GM21717 (cell line): ENCODE measurements at regions not wholly inside any gene's neighbourhood (a gene's known extent, or its start where the extent isn't known, plus 50 kb on each side); places are given as distances from the start of the nearest gene placed in this dataset.
"Not testable (repeated sequence)": the region's sequence is repeated elsewhere in the genome, so short reads cannot be mapped to it uniquely, and the experiment has no call there.

Experiments
- ATAC-seq: cut with Tn5 transposase; IDR thresholded peaks from one replicate; pipeline ENCODE4 v1.9.1; 2021; ENCODE audit warnings: mild to moderate bottlenecking, moderate library complexity; ENCODE audit not compliant: unreplicated experiment

GRCh38 chr10:120187168-120187567, 269.9 kb upstream of the PLPP4 start:
- not testable (repeated sequence) for ATAC-seq

DNA sequence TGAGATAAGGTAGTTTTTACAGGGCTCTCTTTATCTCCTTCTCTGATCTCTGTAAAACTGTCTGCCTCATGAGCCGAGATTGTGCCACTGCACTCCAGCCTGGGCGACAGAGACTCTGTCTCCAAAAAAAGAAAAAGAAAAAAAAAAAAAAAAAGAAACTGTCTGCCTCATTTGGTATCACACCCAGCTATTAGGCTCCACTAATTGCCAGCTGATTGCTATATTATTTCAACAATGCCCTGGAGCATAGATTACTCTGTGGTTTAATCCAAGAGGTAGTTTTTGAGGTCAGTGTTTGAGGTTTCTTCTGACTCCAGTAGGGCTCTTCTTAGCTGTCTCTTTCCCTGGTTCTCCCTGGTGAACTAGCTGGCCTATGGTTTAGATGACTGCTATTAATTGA, 268.1 kb upstream of the PLPP4 start:
- ATAC-seq = no peak

DNA sequence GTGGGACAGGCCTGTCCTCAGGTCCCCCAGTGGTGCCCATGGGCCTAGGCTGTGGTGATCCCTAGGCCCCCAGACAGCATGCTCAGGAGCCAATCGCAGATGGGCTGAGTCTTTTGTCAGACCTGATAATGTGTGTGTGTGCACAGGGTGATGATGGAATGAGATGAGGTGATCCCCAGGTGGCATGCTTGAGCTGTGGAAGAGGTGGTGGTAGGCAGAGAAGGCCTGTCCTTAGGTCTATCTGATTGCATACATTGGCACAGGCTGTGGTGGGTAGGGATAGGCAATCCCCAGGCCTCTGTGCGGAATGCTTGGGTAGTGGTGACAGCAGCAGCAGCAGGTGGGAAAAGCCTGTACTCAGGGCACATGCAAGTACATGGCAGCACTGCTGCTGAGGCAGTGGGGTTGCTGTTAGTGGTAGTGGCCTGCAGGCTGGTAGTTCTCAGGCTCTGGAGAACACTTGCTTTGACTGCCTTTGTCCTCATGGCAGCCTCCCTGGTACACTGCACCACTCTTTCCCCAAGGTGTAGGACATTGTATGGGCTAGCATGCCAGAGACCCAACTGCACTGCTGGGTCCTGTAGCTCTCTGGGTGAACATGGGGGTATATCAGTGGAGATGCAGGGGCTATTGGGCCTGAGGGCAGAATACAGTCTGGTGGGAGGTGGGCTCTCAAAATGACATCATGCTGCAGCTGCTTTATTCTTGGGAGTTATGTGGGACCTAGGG, 260.9 kb upstream of the PLPP4 start:
- ATAC-seq = no peak

GRCh38 chr10:120204877-120205276, 252.2 kb upstream of the PLPP4 start:
- ATAC-seq = no peak

GRCh38 chr10:120205368-120206018, 251.5 kb upstream of the PLPP4 start:
- ATAC-seq = no peak

- no peak for ATAC-seq
Measured at GRCh38 chr10:120208488-120208887, 248.5 kb upstream of the PLPP4 start.

- ATAC-seq = no peak
Measured at GRCh38 chr10:120209124-120209762, 247.8 kb upstream of the PLPP4 start.

- ATAC-seq = no peak
Measured at GRCh38 chr10:120212275-120212674, 244.8 kb upstream of the PLPP4 start.

GRCh38 chr10:120213283-120213682, 243.7 kb upstream of the PLPP4 start:
- ATAC-seq = not testable (repeated sequence)

DNA sequence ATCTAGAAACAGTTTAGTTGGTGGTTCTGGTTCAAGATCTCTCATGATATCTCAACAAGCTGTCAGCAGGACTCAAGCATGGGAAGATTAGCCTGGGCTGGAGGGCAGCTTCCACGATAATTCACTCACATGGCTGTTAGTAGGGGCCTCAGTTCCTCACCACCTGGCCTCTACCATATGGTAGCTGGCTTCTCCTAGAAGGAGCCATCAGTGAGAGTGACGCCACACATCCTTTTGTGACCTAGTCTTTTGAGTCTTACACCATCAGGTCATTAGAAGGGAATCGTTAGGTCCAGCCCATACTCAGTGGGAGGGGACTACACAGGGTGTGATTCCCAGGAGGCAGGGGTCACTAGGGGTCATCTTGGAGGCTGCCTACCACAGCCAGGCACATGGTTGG, 239.3 kb upstream of the PLPP4 start:
- ATAC-seq = no peak

GRCh38 chr10:120221873-120222485, 235.0 kb upstream of the PLPP4 start:
- no peak for ATAC-seq

- no peak for ATAC-seq
Measured at GRCh38 chr10:120229641-120230040, 227.4 kb upstream of the PLPP4 start.

- not testable (repeated sequence) for ATAC-seq
Measured at GRCh38 chr10:120239695-120240094, 217.3 kb upstream of the PLPP4 start.

DNA sequence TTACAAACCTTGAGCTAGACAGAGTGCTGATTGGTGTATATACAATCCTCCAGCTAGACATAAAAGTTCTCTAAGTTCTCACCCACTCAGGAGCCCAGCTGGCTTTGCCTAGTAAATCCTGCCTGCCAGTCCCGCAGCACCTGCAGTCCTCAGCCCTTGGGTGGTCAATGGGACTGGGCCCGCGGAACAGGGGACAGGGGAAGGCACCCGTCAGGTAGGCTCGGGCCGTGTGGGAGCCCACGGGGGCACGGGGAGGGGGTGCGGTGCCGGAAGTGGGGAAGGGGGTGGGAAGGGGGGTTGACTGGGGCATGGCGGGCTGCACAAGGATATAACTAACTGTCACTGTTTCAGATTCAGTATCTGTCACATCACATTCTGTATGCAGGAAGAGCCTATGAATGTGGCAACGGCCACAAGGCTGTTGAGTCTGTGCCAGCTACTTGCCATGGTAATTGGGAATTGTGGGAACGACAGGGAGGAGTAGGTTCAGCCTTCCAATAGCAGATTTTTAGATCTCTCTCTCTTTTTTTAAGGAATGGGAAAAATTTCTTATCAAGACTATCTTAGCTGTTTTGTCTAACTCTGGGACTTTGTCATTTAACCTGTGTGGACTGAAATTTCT, 205.1 kb upstream of the PLPP4 start:
- ATAC-seq = no peak

DNA sequence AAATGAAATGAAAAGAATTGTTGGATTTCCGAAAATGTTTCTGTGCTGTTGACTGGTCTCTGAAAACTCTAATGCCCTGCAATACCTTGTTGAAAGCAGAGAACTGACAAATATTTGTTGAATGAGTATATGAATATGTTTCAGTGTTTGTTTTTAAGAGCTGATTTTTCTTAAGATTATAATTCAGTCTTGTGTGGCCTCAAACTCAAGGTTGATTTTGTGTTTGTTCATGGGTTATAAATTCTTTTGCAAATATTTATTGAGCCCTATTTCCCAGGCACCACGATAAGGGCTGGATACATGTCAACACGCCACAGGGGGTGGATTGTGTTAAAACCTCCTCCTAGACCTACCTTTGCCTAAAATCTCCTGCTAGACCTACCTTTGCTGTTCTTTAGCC, 203.9 kb upstream of the PLPP4 start:
- no peak for ATAC-seq

GRCh38 chr10:120260456-120260855, 196.6 kb upstream of the PLPP4 start:
- ATAC-seq = no peak

GRCh38 chr10:120262857-120263547, 194.0 kb upstream of the PLPP4 start:
- peak; percentile 56 for ATAC-seq

GRCh38 chr10:120266022-120266421, 191.0 kb upstream of the PLPP4 start:
- no peak for ATAC-seq

DNA sequence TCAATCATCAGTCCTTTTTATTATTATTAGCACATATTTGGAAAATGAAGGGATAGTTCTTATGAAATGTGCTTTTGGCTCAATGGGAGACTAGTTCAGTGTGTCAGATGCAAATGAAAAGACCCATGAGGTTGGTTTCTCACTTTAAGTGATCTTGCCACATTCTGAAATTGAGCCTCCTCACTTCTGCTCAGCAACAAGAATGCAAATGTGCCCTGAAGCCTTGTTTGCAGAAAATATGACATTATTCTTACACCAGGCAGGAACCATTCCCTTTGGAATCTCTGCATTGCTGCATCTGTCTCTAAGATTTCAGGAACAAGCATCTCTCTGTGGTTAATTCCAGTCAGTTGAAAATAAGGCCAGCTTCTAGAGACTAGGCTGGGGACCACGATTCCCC, 186.1 kb upstream of the PLPP4 start:
- no peak for ATAC-seq

DNA sequence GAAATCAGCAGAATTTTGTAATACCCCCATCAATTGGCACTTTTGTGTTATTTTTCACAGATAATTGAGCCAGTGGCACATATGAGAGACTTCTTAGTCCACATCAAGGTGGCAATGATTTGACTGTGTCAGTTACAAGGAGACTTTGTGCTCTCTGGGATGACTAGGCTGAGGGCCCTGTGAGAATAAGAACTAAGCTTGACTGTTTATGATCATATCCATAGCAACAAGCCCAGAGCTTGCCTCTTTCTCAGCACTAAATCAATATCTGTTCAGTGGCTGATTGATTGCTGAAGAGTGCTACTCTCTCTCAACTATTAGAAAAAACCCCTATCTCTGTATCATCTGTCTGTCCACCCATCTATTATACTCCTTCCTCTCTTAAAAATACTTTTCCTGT, 185.3 kb upstream of the PLPP4 start:
- ATAC-seq = no peak

DNA sequence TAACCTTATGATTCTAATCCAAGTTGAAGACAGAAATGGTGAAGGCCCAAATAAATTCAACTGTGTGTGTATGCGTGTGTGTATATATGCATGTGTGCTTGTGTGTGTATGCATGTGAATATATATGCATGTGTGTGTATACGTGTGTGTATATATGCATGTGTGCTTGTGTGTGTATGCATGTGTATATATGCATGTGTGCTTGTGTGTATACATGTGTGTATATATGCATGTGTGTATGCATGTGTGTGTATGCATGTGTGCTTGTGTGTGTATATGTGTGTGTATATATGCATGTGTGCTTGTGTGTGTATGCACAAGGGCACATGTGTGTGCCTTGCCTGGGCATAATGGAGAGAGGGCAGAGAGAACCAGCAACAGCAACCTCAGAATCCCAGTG, 184.7 kb upstream of the PLPP4 start:
- no peak for ATAC-seq
